HG02759 (cell line): ENCODE measurements at regions not wholly inside any gene's neighbourhood (a gene's known extent, or its start where the extent isn't known, plus 50 kb on each side); places are given as distances from the start of the nearest gene placed in this dataset.

Experiments
- ATAC-seq: cut with Tn5 transposase; IDR thresholded peaks from one replicate; pipeline ENCODE4 v1.9.1; 2021; ENCODE audit warnings: mild to moderate bottlenecking, moderate library complexity; ENCODE audit not compliant: unreplicated experiment

GRCh38 chr13:26967119-26968038 lies 204.2 kb downstream of the USP12 start:
- ATAC-seq, result no peak

DNA sequence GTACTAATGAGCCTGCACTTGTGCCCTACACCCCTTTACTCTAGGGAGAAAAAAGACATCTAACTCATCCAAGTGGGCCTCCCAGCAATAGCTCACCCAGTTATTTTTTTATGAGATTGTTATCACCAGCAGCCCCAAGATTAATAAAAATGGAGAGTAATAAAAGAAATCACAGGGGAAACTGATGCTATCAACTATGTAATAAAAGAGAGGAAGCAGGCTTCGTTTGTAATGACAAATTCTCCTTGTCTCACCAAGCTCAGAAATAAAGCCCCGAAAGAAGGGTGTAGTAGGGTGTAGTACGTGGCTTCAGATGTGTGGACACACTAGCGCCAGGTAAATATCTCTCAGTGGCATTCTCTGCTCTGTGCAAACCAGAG lies 204.9 kb downstream of the USP12 start:
- ATAC-seq, result no peak

DNA sequence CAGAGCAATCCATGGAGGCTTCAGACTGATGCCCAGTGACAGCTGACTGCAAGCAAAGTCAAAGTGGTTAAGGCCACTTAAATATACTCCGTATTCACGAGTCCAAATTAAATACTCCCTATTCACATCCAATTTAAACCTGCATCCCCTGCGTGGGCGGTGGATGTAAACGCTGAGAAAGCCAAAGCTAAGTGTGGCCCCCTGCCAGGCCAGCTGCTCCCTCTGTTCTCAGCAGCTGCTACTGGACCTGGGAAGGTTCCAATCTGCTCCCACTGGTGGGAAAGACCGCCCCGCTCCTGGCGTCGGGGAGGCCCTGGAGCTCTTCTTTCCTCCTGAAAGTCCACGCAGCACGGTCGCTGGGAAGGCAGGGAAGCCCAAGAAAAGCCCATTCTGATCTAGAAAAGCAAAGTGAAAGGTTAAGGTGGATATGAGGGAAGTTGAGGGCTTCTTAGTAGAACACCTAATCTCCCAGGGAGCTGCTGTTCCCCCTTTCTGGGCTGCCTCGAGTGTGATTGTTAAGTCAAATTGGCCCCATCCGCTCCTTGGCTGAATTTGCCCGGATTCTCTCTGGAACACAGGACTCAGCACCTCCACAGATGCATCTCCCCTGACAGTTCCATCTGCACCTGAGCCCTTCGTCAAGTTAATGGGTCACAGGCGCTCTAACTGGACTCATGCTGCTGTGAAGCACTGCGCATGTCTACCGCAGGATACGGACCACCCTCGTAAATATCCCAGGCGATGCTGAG lies 205.5 kb downstream of the USP12 start:
- no peak for ATAC-seq

DNA sequence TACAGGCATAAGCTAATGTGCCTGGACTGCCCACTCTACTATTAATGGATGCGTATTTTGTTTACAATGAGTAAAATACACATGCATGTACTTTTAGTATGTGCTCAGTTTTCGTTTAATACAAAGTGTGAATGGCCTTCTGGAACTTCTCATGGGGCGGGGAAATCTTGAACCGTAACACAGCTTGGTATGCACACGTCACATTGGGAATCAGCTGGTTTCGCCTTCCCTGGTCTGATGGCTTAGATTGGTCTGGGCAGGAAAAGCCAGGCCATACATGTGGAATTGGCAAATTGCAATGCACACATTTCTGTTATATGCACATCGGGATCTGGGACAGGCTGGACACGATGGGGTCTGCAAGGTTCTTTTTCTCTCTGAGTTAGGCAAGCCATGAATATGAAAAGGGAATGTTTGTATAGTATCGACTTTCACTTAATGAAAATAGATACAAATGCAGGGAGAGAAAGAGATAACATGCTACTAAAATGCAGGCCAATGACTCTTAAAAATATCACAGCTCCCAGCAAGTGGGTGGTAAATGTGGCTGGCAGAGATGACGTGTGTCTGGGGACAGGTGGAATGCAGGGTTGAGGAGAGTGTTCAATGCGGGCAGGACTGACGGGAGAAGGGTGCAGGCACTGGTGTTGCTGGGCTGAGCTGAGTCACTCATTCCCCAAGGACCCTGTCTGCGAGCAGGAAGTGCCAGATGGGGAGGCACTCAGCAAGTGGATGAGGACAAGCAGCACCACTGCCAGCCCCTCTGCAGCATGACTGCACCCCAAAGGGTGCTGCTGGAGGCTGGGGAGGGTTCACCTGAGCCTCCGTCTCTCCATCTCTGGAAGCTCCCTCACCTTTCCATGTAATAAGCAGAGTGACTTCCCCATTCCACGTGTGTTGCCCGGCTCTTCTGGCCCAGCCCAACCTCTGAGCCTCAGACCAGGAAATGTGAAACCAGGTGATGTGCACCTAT lies 204.0 kb upstream of the GPR12 start:
- ATAC-seq, result no peak

DNA sequence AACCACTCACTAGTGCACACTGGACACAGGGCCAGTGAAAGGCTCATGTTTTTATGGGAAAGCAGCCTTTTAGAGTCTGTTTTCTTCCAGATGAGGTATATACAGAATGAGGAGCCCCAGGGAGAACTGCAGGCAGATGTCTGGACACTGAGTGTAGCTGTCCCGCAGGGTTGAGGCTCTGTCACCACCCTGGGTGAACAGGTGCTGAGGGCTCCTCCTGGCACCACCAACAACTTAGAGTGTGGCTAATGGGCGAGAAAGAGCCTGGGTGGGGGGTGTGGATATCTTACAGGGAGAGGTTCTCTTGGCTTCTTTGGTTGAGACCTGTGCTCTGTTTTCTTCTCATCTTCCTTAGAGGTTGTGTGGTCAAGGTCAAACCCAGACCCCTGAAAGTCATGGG lies 202.1 kb upstream of the GPR12 start:
- no peak for ATAC-seq

GRCh38 chr13:26961890-26962615 lies 201.5 kb upstream of the GPR12 start:
- no peak for ATAC-seq

- ATAC-seq, result no peak
These were observed 196.6 kb upstream of the GPR12 start for GRCh38 chr13:26957182-26957581.

DNA sequence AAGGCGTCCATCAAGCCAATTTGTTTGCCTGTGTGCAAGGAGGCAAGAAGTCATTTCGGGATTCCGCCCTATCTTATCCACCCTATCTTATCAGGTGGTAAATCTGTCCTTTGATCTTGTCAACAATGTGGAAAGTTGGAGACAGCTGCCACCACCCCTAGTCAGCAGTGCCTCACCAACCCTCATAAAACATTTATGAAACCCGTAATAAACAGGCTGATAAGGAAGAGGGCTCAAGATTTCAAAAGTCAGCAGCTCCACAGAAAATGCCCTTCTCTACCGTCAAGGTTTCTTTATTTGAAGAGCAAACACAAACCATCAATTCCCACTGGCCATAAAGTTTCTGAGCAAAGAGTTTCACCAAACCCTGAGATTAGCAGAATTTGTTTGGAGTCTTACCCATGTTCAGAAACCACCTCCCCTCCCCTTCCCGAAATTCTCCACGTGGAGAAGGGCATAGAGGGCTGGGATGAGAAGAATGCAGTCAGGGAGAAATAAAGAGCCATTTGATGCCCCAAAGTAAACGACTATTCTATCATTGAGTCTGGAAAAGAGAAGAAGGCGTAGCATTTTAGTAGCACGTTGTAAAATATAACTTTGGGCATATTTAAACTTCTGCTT lies 196.0 kb upstream of the GPR12 start:
- no peak for ATAC-seq

DNA sequence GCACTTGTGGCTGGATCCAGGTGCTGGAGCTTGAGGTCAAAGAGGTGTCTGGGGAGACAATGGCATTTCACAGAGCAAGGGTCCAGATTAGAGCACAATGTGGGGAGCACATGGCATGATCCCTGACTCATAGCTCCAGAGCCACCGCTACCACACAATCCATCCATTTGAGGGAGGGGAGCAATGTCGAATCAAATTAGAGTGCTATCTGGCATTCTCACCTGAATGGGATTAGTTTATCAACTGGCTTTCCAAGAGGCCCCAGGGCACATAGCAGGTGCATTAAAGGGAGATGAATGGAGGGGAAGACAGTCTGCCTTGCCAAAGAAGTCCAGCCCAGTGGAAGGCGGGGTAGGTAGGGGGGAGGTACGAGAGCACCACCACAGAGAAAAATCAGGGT lies 194.4 kb upstream of the GPR12 start:
- no peak for ATAC-seq

GRCh38 chr13:26953291-26953690 lies 192.7 kb upstream of the GPR12 start:
- no peak for ATAC-seq

- ATAC-seq, result no peak
These were observed 192.1 kb upstream of the GPR12 start for GRCh38 chr13:26952551-26953143.

- ATAC-seq, result no peak
These were observed 191.1 kb upstream of the GPR12 start for GRCh38 chr13:26951581-26952177.

GRCh38 chr13:26950968-26951367 lies 190.4 kb upstream of the GPR12 start:
- ATAC-seq, result no peak

- no peak for ATAC-seq
These were observed 190.0 kb upstream of the GPR12 start for GRCh38 chr13:26950546-26950945.

GRCh38 chr13:26949701-26950502 lies 189.3 kb upstream of the GPR12 start:
- no peak for ATAC-seq

GRCh38 chr13:26948353-26948752 lies 187.8 kb upstream of the GPR12 start:
- ATAC-seq, result no peak

DNA sequence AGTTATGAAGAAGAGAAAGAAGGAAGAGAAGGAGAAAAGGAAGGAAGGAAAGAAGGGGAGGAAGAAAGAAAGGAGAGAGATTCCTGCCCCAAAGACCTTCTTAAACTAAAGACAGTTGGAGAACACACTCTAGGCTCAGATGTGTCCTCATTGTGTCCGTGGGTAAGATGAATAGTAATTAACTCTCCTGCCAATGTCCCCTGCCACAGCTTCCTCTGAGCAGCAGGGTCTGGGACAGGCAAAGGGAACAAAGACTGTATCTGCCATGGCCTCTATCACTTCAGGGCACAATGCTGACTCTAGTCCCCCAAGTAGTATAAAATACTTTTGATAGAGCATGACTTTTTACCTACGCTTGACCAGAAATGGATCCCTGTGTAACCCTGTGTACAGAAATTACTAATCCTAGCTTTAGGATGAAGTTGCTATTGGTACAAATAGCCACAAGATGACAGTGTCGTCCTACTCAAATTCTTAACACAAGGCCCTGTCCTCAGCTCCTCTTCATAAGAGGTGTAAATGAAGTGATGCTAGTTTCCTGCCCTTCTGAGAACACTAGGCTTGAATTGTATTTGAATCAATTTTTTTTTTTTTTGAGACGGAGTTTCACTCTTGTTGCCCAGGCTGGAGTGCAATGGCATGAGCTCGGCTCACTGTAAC lies 186.2 kb upstream of the GPR12 start:
- peak; percentile 64 for ATAC-seq

GRCh38 chr13:26943748-26944147 lies 183.2 kb upstream of the GPR12 start:
- no peak for ATAC-seq
